Fibroblast of peridontal ligament (primary cell): ENCODE measurements at regions not wholly inside any gene's neighbourhood (a gene's known extent, or its start where the extent isn't known, plus 50 kb on each side); places are given as distances from the start of the nearest gene placed in this dataset.
A peak's percentile ranks its signal among the peaks of the same experiment; 100 is the strongest.
"Not testable (repeated sequence)": the region's sequence is repeated elsewhere in the genome, so short reads cannot be mapped to it uniquely, and the experiment has no call there.

Experiments
- DNase-seq: peaks from one replicate; pipeline ENCODE4 v3.0.0-alpha.2; 2010; ENCODE audit errors: extremely low read depth

DNA sequence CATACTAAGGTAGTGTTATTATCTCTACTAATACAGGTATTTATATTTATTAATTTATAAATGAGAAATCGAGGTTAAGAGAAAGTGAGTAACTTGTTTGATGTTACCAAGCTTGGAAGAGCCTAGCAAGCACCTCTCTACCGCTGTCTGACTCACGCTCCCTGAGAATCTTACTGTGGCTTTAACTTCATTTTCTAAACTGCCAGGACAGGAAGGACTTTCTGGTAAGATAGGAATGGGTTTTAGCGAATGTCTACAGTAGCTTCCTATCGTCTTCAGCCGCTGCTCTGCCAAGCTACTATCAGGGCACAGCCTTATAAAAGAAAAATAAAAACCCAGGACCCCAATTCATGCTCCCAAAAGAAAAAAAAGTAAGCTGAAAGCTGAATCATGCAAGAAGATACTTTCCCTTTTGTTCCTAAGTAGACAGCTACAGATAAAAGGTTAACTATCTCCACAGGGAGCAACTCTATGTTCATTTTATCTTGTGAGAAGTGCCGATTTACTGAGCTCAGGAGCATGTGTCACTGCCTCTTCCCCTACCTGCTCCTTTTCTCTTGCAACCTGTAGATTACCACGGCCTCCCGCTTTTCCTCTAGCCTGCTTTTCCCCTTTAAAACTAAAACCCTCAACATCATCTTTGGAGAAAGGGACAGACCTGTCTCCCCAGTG is 60.2 kb downstream of the THNSL1 start:
- no peak for DNase-seq

DNA sequence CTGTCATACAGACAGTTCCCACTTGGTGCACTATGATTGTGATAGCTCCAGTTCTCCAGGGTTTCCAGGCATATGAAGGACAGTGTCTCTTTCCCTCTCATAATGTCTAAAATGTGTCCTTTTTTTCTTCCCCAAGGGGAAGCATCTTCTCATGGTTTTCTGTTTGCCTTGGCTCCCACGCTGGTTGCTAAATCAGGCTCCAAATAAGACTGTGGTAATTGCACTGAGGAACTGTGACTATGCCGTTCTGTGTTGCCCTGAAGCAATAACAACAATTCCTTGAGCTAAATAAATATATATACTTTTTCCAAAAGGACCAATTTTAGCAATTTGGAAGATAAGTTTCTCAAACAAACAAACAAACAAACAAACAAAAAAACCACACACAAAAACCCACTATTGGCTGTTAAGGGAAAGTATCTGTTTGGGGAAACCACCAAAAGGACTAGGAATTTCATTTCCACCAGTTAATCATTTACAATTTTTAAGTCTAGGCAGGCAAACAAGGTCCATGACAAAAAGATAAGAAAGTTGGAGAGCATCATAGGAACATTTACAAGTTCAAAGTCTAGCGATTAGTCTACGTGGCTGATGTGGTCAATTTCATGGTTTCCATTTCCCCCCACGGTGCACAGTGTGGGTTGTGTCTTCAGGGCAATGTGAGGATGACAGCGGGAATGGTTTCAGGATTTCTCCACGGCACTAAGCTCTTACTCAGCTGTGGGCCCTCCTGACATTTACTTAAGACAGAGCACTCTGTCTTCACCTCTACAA is 62.4 kb downstream of the THNSL1 start:
- peak; percentile 31 for DNase-seq

DNA sequence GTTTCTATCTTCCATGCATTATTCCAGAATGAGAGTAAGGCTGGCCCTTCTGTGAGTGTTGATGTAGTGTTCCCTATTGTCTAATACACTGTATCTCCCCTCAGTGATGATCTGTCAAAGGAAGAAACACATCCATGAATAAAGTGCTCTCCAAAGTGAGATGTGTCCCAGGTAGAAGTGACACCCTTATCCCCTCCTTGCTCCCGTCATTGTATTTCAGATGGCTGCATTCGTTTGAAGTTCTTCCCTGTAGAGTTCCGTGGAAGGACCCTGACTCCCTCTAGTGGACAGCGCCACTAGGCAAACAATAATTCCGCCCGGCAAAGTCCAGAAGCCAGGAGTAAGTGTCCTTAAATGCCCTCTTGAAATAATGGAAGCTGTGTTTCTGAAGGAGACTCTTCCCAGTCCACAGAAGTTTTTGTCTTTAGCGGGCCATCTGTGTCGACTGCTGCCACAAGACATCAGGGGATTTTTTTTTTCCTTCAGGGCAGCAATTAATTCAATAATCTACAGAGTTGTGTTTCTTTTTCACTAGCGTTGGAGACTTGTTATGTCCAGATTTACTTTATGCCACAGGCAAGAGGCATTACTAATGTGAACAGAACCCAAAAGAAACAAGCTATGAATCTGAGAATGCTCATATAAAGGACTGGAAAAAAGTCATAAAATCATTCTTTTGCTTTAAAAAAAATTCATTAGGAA is 64.6 kb downstream of the THNSL1 start:
- DNase-seq: peak; percentile 92

DNA sequence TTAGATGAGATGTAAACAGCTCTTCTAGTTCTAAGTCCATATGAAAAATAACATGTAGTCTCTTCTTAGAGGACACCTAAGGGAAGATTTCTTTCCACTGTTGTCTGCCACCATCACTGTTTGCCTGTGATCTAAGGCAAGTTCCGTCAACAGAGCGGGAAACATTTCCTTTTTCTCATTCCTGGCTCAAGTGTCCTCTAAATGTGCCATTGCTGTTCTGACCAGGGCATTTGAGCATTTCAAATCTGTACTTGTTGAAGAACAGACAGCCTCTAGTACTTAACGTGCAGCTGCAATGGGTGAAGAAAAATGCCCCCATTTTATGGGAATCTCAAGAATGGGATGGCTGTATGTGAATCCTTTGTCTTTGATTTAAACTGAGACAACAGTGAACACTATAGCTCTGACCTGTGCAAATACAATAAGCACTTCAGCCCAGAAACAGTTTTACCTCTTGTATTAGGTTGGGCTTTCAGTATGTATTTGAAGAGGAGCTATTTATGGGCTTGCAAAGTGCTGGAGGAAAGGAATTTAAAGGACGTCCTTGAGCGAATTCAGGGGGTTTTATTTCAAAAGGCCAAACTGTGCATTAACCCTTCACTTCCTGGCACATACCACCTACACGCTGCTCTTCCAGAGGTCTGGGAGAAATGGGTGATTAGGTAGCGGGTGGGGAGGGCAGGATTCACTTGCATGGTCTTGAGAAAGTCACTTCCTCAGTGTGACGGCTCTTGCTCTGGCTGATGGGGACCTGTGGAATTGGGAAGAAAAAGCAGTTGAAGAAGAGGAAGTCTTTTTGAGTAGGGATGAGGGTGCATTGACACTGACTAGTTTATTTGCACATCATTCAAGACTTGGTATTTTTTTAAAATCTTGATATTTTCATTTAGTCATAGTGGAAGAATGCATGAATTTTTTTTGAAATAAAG is 66.1 kb downstream of the THNSL1 start:
- no peak for DNase-seq

DNA sequence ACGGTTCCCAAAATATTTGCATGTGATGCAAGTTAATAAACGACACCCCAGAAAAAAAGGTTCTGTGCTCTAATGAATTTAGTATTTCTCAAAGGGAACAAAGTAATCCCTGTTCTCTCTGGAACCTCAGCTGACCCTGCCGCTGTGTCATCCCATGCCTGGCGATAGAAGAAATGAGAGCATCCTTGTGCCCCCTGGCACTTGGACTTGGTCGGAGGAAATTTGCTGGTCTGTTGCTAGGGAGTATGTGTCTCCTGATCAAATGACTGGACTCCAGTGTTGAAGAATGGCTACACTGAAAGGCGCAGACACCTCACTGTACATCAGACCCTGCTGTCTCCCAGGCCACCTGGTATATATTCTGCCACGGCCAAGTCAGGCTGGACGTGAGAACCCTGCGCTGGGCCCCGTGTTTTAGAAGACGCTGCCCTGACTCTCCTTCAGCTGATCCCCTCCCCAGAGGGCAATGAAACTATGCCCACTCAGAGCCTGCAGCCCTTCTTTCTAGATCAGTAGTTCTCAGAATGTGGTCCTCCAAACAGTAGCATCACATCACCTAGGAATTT is 67.2 kb downstream of the THNSL1 start:
- DNase-seq: no peak

DNA sequence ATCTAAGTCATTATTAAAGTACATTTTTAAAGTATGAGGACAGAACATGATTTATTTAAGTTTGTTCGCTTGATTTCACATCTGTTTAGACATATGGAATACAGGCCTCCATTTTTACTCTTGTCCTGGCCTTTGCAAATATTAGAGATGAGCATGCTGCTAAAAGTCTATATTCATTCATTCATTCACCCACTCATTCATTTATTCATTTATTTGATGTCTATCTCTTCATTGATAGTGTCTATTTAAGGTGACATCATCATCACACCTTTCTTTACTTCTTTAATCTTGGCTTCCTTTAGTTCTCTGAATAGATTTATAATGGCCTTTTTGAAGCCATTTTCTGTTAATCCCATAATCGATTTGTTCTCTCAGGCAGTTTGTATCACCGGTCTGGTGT is 68.0 kb downstream of the THNSL1 start:
- DNase-seq: no peak

DNA sequence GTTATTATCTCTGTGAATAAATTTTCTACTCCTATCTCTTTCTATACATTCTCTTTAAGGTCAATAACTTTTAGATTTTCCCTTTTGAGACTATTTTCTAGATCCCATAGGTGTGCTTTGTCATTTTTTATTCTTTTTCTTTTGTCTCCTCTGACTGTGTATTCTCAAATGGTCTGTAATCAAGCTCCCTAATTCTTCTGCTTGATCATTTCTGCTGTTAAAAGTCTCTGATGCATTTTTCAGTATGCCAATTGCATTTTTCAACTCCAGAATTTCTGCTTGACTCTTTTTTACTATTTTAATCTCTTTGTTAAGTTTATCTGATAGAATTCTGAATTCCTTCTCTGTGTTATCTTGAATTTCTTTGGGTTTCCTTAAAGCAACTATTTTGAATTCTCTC is 78.2 kb downstream of the THNSL1 start:
- DNase-seq: no peak

DNA sequence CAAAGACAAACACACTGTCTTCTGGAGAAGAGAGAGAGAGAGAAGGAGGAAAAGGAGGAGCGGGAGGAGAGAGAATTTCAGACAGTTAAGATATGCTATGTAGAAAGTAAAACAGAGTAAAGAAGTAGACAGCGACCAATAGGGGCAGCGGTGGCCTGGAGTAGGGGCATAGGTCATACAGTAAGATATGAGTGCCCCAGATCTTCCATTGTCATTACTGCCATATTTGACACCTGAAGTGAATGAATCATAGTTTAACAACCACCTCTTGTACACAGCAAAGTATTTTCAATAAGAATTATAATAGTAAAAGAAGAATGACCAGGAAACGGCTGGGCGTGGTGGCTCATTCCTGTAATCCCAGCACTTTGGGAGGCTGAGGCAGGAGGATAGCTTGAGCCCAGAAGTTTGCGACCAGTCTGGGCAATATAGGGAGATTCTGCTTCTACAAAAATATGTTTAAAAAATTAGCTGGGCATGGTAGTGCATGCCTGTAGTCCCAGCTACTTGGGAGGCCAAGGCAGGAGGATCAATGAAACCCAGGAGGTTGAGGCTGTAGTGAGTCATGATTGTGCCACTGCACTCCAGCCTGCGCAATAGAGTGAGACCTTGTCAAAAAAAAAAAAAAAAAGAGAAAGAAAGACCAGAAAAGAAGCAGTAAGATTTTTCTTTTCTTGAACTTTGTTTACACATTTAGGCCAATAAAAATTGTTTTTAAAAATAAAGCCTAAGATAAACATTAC is 77.0 kb upstream of the GPR158 start:
- DNase-seq: no peak

DNA sequence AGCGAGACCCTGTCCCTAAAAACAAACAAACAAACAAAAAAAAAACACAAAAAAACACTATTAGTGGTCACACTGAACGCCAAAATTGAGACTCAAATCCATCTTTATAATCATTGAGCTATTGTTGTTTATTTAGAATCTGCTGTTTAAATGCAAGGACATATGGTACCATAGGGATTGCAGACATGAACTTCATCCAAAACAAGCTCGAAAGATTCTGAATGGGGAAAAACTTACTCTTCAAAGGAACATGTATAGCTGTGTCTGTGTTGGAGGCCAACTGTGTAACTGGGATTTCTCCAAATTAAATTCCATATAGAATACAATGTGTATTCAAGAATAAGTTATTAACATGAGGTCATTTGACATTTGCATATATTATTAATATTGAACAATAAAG is 74.7 kb upstream of the GPR158 start:
- no peak for DNase-seq

DNA sequence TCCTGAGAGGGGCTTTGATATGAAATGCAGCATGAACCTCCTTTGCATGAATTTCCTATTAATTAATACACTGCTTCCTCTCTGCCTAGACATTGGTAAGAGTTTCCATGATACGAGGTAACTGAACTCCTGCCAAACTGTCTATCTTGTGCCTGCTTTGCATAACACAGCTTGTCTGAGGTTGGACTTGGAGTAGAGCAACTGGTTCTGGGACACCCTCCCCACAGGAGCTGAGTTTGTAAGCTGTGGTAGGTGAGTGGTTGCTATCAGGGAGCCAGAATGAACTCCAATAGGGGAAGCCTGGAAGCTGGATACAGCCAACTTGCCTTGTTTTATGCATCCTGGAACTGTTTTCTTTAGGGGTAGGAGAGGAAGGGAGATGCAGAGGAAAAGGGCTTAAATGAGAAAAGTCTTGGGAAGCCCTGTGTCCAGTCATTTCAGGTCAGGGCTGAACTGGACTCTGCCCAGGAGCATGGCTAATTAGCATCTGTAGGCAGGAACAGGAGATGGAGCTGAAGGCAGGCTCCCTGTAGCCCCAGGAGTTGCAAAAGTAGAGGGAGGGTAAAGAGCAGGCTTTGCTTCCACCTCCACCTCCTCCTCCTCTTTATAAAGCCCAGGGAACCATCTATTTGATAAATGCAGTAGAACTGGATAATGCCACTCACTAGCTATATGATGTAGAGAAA is 73.2 kb upstream of the GPR158 start:
- DNase-seq: no peak

DNA sequence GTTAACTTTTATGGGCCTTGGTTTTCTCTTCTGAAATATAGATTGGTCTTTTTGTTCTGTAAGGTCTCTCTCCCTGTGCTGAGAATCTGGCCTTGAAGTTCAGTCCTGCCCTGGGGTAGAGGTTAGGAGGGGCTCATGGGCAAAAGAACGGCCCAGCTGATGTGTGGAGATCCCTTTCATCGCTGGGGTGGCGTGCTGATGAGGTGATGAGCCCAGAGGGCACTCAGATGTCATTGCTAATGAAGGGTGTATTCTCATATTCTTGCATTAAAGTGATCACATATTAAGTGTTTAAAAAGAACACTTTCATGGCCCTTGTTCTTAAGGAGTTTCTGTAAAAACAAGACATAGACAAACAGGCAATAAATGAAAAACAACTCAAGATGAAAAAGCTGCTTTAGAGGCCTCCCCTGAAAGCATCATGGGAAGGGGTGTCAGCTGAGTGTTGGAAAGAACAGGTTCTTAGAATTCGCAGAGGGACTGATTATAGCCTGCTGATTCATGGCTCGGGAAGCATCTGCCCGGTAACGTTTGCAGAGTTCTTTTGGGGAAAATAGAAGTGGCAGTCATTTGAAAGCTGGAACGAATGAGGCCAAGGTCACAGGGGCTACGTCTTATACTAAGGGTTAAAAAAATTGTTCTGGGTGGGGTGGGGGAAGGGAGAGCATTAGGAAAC is 72.5 kb upstream of the GPR158 start:
- no peak for DNase-seq

DNA sequence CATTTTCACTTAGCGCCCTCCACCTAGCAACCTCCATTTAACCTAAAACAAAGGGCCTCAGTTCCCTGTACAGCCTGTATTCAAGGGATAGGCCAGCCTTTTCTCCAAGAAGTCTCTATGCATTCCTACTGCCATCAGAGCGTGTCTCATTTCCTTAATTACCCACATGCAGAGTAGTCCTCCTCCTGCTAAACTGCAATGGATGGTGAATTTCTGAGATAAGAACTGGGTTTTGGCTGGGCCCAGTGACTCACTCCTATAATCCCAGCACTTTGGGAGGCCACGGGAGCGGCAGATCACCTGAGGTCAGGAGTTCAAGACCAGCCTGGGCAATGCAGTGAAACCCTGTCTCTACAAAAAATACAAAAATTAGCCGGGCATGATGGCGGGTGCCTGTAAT is 71.1 kb upstream of the GPR158 start:
- no peak for DNase-seq

DNA sequence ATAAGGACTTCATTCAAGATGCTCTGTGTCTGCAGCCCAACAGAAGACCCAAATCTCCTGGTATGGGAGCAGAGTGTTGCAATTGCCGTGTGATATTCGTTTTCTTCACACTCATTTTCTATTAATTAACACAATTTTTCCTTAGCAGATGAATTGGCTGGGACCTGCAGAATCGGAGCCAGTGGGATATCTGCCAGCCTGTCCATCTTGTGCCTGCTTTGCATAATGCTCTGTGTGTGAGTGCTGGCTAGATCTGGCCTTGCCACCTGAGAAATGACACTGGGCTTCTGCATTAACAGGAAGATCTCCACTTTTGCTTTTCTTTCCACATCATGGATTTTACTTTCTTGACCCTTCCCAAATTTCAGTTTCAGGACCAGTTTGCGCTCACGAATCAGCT is 70.4 kb upstream of the GPR158 start:
- no peak for DNase-seq

DNA sequence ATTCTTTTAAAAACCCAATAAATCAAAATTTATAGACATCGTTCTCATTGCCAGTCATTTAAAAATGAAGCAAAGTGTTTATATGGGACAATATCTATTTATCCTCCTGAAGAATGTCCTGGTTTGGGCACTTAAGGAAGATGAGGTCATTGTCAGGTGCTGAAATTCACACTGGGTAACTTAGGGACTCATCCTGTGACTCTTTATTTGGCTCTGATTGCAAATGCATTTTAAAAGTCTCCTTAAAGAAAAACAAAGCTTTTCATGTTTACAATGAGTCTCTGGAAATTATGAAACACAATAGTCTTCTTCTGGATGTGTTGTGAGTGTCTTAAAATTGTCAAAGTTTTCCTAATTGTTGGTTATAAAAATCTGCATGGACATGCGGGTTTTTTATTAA is 69.5 kb upstream of the GPR158 start:
- DNase-seq: no peak

DNA sequence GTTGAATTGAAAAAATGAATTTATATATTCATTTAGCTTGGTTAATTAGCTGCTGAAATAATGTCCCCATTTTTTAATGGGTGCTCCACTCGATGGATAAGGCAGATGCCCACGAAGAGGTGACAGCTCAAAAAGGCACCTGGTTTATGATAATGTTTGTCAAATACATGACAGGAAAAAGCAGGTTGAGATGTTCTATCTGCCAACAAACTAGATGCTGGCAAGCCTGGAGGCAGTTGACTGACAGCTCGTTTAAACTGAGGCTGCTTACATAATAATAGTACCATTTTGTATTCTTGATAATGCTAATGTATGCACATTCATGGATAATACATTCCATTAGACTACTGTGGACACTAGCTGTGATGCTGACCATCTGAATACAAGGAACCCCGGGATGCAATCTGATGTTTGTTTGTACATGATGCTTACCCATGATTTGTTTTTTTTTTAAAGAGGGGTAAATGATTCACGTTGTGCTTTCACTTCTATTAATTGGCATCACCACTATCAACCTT is 69.0 kb upstream of the GPR158 start:
- DNase-seq: no peak

DNA sequence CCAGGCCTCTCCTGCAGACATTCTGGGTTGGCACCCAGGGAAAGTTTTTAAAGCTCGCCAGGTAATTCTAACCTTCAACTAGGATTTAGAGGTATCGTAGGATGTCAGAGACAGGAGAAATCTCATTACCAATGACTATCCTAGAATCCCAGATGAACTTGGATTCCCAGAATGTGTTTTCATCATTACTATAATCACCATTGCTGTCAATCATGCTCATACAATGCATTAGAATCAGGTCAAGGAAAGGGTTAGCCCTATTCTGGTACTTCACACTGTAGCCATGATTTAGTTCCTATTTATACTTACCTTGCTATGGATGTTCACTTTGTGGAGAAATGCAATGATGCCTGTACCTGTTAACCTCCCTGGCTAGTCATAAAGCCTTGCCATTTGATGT is 67.0 kb upstream of the GPR158 start:
- DNase-seq: no peak

DNA sequence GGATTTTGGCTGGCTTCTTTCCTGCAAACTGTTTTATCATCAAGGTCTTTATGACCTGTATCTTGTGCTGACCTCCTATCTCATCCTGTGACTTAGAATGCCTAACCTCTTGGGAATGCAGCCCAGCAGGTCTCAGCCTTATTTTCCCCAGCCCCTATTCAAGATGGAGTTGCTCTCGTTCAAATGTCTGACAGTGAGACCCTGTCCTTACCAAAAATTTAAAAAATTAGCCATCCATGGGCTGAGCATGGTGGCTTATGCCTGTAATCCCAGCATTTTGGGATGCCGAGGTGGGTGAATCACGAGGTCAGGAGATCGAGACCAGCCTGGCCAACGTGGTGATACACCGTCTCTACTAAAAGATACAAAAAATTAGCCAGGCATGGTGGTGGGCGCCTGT is 64.9 kb upstream of the GPR158 start:
- DNase-seq: not testable (repeated sequence)

DNA sequence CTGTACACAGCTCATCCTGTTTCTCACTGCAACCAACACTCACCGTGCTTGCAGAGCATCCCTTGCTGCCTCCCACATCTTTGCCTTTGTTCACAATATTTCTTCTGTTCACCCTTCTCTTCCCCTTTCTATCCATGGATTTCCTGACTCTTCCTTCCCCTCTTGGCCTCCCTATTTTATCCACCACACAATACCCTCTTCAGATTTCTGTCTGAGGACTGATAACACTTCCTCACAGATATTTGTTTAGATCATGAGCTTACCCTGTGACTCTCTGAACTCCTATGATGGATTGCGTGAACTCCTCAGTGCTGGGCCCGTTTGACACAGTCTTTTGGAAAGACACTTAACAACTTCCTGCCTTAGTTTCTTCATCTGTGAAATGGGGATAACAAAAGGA is 62.8 kb upstream of the GPR158 start:
- DNase-seq: no peak
